Neuronal stem cell (in vitro differentiated cells): ENCODE measurements at regions not wholly inside any gene's neighbourhood (a gene's known extent, or its start where the extent isn't known, plus 50 kb on each side); places are given as distances from the start of the nearest gene placed in this dataset.

ENCODE experiments used
- DNase-seq: peaks from one replicate; pipeline ENCODE4 v3.0.0-alpha.2; 2013; ENCODE audit warnings: low spot score
- H2AFZ ChIP-seq: one replicate; pipeline ENCODE4 v1.6.1; 2013; ENCODE audit warnings: mild to moderate bottlenecking, low read length, inconsistent platforms
- H2AK5ac ChIP-seq: 2 replicates; pipeline ENCODE4 v1.6.1; 2013; ENCODE audit warnings: low read depth, mild to moderate bottlenecking, inconsistent platforms, low read length, moderate library complexity, mixed read lengths
- H2BK120ac ChIP-seq: 2 replicates; pipeline ENCODE4 v1.6.1; 2013; ENCODE audit warnings: low read depth, mild to moderate bottlenecking, inconsistent platforms, low read length, moderate library complexity, mixed read lengths
- H2BK12ac ChIP-seq: one replicate; pipeline ENCODE4 v1.6.1; 2013; ENCODE audit warnings: low read length, inconsistent platforms
- H2BK15ac ChIP-seq: 2 replicates; pipeline ENCODE4 v1.6.1; 2013; ENCODE audit warnings: mild to moderate bottlenecking, low read length, inconsistent platforms, mixed read lengths
- H2BK5ac ChIP-seq: one replicate; pipeline ENCODE4 v1.6.1; 2013; ENCODE audit warnings: inconsistent platforms, mild to moderate bottlenecking, low read length, moderate library complexity
- H3K14ac ChIP-seq: one replicate; pipeline ENCODE4 v1.6.1; 2013; ENCODE audit warnings: low read length, inconsistent platforms
- H3K18ac ChIP-seq: 2 replicates; pipeline ENCODE4 v1.6.1; 2013; ENCODE audit warnings: low read length, inconsistent platforms
- H3K23ac ChIP-seq: 2 replicates; pipeline ENCODE4 v1.6.1; 2013; ENCODE audit warnings: low read depth, mild to moderate bottlenecking, mixed read lengths, low read length, inconsistent platforms; ENCODE audit not compliant: poor library complexity
- H3K27ac ChIP-seq: replicated peaks from 3 replicates; pipeline ENCODE4 v1.5.1; 2013; ENCODE audit warnings: low read length, inconsistent platforms
- H3K27me3 ChIP-seq, 3 experiments: 2 replicates each; pipeline ENCODE4 v1.6.1; 2013; ENCODE audit warnings: low read length in 3 of 3, mild to moderate bottlenecking in 2 of 3, inconsistent platforms in 1 of 3, low read depth in 1 of 3, mixed read lengths in 1 of 3, moderate library complexity in 1 of 3; ENCODE audit not compliant: control insufficient read depth in 3 of 3, insufficient read depth in 3 of 3
- H3K36me3 ChIP-seq, 2 donors: replicated peaks in 1 of 2; 2 replicates each; pipeline ENCODE4 v1.6.1; 2013; ENCODE audit warnings: low read length in 2 of 2; ENCODE audit not compliant: control insufficient read depth in 2 of 2, insufficient read depth in 2 of 2
- H3K4ac ChIP-seq: 2 replicates; pipeline ENCODE4 v1.6.1; 2013; ENCODE audit warnings: inconsistent platforms, mild to moderate bottlenecking, low read length, moderate library complexity
- H3K4me1 ChIP-seq, 2 donors: 1 replicate in 1 of 2; 2 replicates in 1 of 2; pipeline ENCODE4 v1.6.1; 2013; ENCODE audit warnings: low read length in 2 of 2, low read depth in 1 of 2; ENCODE audit not compliant: control insufficient read depth in 2 of 2, insufficient read depth in 1 of 2
- H3K4me2 ChIP-seq: one replicate; pipeline ENCODE4 v1.6.1; 2013; ENCODE audit warnings: mild to moderate bottlenecking, low read length, inconsistent platforms; ENCODE audit not compliant: insufficient read depth, poor library complexity, severe bottlenecking
- H3K4me3 ChIP-seq, 2 donors: 2 replicates each; pipeline ENCODE4 v1.5.1; 2013; ENCODE audit warnings: low read length in 2 of 2, mild to moderate bottlenecking in 2 of 2, inconsistent platforms in 1 of 2, moderate library complexity in 1 of 2
- H3K79me1 ChIP-seq: one replicate; pipeline ENCODE4 v1.6.1; 2013; ENCODE audit warnings: low read depth, mild to moderate bottlenecking, inconsistent platforms, low read length, moderate library complexity
- H3K9ac ChIP-seq: one replicate; pipeline ENCODE4 v1.6.1; 2013; ENCODE audit warnings: mild to moderate bottlenecking, low read depth, low read length, inconsistent platforms; ENCODE audit not compliant: poor library complexity
- H3K9me3 ChIP-seq, 2 donors: replicated peaks in 1 of 2; 2 replicates each; pipeline versions ENCODE3 to v1.6.1; 2013; ENCODE audit warnings: low read length in 2 of 2, mild to moderate bottlenecking in 2 of 2, inconsistent platforms in 1 of 2, low read depth in 1 of 2, mixed read lengths in 1 of 2, moderate library complexity in 1 of 2; ENCODE audit not compliant: control insufficient read depth in 2 of 2, insufficient read depth in 1 of 2
- H4K8ac ChIP-seq: one replicate; pipeline ENCODE4 v1.6.1; 2013; ENCODE audit warnings: low read depth, mild to moderate bottlenecking, inconsistent platforms, low read length, moderate library complexity
- H4K91ac ChIP-seq: one replicate; pipeline ENCODE4 v1.6.1; 2013; ENCODE audit warnings: low read length, low read depth, mild to moderate bottlenecking, inconsistent platforms; ENCODE audit not compliant: poor library complexity
- WGBS, 2 donors: extraction: QIAGEN DNeasy Blood & Tissue Kit; methylation state at CpG; one replicate each; pipeline ENCODE4 v1.1.7; 2013; ENCODE audit warnings: missing lambda C conversion rate in 2 of 2, mixed read lengths in 1 of 2; ENCODE audit not compliant: insufficient read length in 2 of 2, insufficient replicate concordance in 1 of 2; ENCODE audit errors: extremely low coverage in 2 of 2; 5-methylcytosine and 5-hydroxymethylcytosine counted together

DNA sequence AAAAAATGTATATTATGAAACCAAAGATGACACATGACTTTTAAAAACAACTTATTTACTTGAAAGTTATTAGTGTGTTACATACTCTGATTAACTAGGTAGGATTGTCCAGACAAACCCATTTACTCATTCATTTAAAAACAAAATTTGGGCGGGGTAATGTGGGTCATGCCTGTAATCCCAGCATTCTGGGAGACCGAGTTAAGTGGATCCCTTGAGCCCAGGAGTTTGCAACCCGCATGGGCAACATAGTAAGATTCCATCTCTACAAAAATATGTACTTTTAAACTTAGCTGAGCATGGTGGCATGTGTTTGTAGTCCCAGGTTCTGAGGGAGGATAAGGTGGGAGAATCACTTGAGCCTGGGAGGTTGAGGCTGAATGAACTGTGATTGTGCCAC is 1414.7 kb downstream of the PLA2G4A start:
- Histone ChIP-seq H2BK120ac (no peak overlapping the region), H3K9me3 (no peaks in the 10 kb centered on the region), H2AFZ (no peak overlapping the region), H4K8ac (no peak overlapping the region), H3K4me1 (no peaks in the 10 kb centered on the region), H3K4ac (no peak overlapping the region), H3K27ac (no peak overlapping the region), H2BK15ac (no peak overlapping the region), H3K23ac (no peak overlapping the region), H3K4me3 (no peak overlapping the region), H3K79me1 (no peaks in the 10 kb centered on the region), H3K4me2 (no peak overlapping the region), H3K14ac (no peak overlapping the region), H3K18ac (no peak overlapping the region), H2BK12ac (no peak overlapping the region), H2BK5ac (no peak overlapping the region), H3K36me3 (no peaks in the 10 kb centered on the region), H2AK5ac (no peak overlapping the region), H4K91ac (no peak overlapping the region), H3K27me3 (no peaks in the 10 kb centered on the region), H3K9ac (no peak overlapping the region)
- DNase-seq: no peak
- no CpG with 5 or more reads among the region's 3 CpGs for WGBS, 2 donors

GRCh38 chr1:188244681-188245080 is 1415.9 kb downstream of the PLA2G4A start:
- no peak overlapping the region for H2BK120ac ChIP-seq
- no CpG with 5 or more reads among the region's 1 CpG for WGBS, 2 donors
- no peaks in the 10 kb centered on the region for H3K9me3 ChIP-seq
- H4K91ac ChIP-seq: no peak overlapping the region
- no peak overlapping the region for H2BK12ac ChIP-seq
- H3K9ac ChIP-seq: no peak overlapping the region
- H4K8ac ChIP-seq: no peak overlapping the region
- H3K27me3 ChIP-seq: no peaks in the 10 kb centered on the region
- no peak overlapping the region for H3K14ac ChIP-seq
- no peak overlapping the region for H2AFZ ChIP-seq
- no peaks in the 10 kb centered on the region for H3K36me3 ChIP-seq
- no peaks in the 10 kb centered on the region for H3K79me1 ChIP-seq
- no peak overlapping the region for H2AK5ac ChIP-seq
- H3K23ac ChIP-seq: no peak overlapping the region
- no peak for DNase-seq
- H2BK5ac ChIP-seq: no peak overlapping the region
- H3K4ac ChIP-seq: no peak overlapping the region
- no peak overlapping the region for H2BK15ac ChIP-seq
- no peak overlapping the region for H3K4me3 ChIP-seq
- H3K4me2 ChIP-seq: no peak overlapping the region
- no peak overlapping the region for H3K18ac ChIP-seq
- H3K27ac ChIP-seq: no peak overlapping the region
- H3K4me1 ChIP-seq: no peaks in the 10 kb centered on the region

DNA sequence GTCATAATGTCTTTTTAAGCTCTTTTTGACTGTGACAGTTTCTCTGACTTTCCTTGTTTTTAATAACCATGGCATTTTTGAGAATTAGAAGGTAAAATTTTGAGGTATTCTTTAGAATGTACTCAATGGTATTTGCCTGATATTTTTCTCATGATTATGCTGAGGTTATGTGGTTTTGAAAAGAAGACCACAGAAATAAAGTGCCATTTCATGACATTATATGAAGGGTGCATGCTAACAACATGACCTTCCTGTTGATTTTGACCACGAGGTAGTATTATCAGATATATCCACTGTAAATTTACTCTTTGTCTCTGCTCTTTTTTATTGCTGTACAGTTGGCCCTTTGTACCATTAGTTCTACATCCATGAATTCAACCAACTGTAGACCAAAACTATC is 1418.5 kb downstream of the PLA2G4A start:
- Histone ChIP-seq H3K4ac (no peak overlapping the region), H3K27ac (no peak overlapping the region), H4K91ac (no peak overlapping the region), H3K4me1 (no peaks in the 10 kb centered on the region), H3K27me3 (no peaks in the 10 kb centered on the region), H3K18ac (no peak overlapping the region), H4K8ac (no peak overlapping the region), H3K4me2 (no peak overlapping the region), H2BK15ac (no peak overlapping the region), H3K14ac (no peak overlapping the region), H2BK120ac (no peak overlapping the region), H3K79me1 (no peaks in the 10 kb centered on the region), H3K23ac (no peak overlapping the region), H2BK12ac (no peak overlapping the region), H3K9ac (no peak overlapping the region), H3K36me3 (no peaks in the 10 kb centered on the region), H2AK5ac (no peak overlapping the region), H3K9me3 (no peaks in the 10 kb centered on the region), H2BK5ac (no peak overlapping the region), H2AFZ (no peak overlapping the region), H3K4me3 (no peak overlapping the region)
- DNase-seq: no peak
- no CpG with 5 or more reads among the region's 1 CpG for WGBS, 2 donors

- H2BK5ac ChIP-seq: no peak overlapping the region
- H2AFZ ChIP-seq: peak overlapping the region; percentile 59
- H3K36me3 ChIP-seq: no peaks in the 10 kb centered on the region
- H3K23ac ChIP-seq: no peak overlapping the region
- no peak overlapping the region for H4K8ac ChIP-seq
- H3K79me1 ChIP-seq: no peaks in the 10 kb centered on the region
- no peak overlapping the region for H3K9ac ChIP-seq
- DNase-seq: no peak
- no peak overlapping the region for H2BK120ac ChIP-seq
- no CpG with 5 or more reads among the region's 2 CpGs for WGBS, 2 donors
- H3K4ac ChIP-seq: no peak overlapping the region
- H3K9me3 ChIP-seq: no peaks in the 10 kb centered on the region
- no peak overlapping the region for H2AK5ac ChIP-seq
- no peaks in the 10 kb centered on the region for H3K27me3 ChIP-seq
- no peak overlapping the region for H3K4me3 ChIP-seq
- no peak overlapping the region for H3K27ac ChIP-seq
- H2BK12ac ChIP-seq: no peak overlapping the region
- no peak overlapping the region for H3K18ac ChIP-seq
- H3K4me1 ChIP-seq: no peaks in the 10 kb centered on the region
- no peak overlapping the region for H2BK15ac ChIP-seq
- no peak overlapping the region for H4K91ac ChIP-seq
- H3K14ac ChIP-seq: no peak overlapping the region
- H3K4me2 ChIP-seq: no peak overlapping the region
Measured at GRCh38 chr1:188249811-188250210, 1421.1 kb downstream of the PLA2G4A start.
